ENCODE measurements at regions not wholly inside any gene's neighbourhood (a gene's known extent, or its start where the extent isn't known, plus 50 kb on each side); places are given as distances from the start of the nearest gene placed in this dataset.
A peak's percentile ranks its signal among the peaks of the same experiment; 100 is the strongest.

- no peak overlapping the region for H3K27ac ChIP-seq (ENCODE audit: low read depth in 2 of 2, low read length in 1 of 2)
- H3K36me3 ChIP-seq (replicated peaks in 1 of 2; ENCODE audit: control insufficient read depth in 1 of 2, insufficient read depth in 2 of 2, low read length in 1 of 2) = no peaks in the 10 kb centered on the region
- H3K27me3 ChIP-seq (ENCODE audit: insufficient read depth) = no peaks in the 10 kb centered on the region
- H4K20me1 ChIP-seq (ENCODE audit: insufficient read depth) = no peaks in the 10 kb centered on the region
- DNase-seq = no peak
- H3K9ac ChIP-seq = no peak overlapping the region
- no peaks in the 10 kb centered on the region for H3K79me2 ChIP-seq (ENCODE audit: insufficient read depth)
- TF ChIP-seq FOSL2 (IDR thresholded peaks at IDR 0.05; ENCODE audit: borderline replicate concordance, low read depth) (no peak), JUND (IDR thresholded peaks at IDR 0.05) (peak; percentile 27; the same call in 1 of the 2 replicates), USF1 (IDR thresholded peaks at IDR 0.05; ENCODE audit: borderline replicate concordance, low read depth) (no peak)
- H3F3A ChIP-seq (replicated peaks; ENCODE audit: insufficient read depth) = peaks cover 4% of the 10 kb centered on the region
- ChIA-PET POLR2A (no interaction called here), CTCF (no interaction called here)
- WGBS (ENCODE audit: low lambda C conversion rate) = 75% methylated on average over 2 of the region's 2 CpGs
- no peak overlapping the region for H2AFZ ChIP-seq (ENCODE audit: low read depth)
- no peaks in the 10 kb centered on the region for H3K9me3 ChIP-seq
- H3K4me3 ChIP-seq (ENCODE audit: low read depth in 2 of 2, low read length in 1 of 2) = no peak overlapping the region
- H3K4me2 ChIP-seq = no peak overlapping the region
- no peaks in the 10 kb centered on the region for H3K9me2 ChIP-seq
- peaks cover 0 to 3% of the 10 kb centered on the region in 2 experiments; a peak in 2 of 4 replicates for H3K4me1 ChIP-seq (ENCODE audit: control insufficient read depth in 1 of 2, insufficient read depth in 2 of 2, low read depth in 1 of 2, low read length in 1 of 2)
Observed at GRCh38 chr11:26025676-26026075, 306.3 kb upstream of the ANO3 start.

GRCh38 chr11:26026078-26026477, 305.9 kb upstream of the ANO3 start:
- H3K4me3 ChIP-seq (ENCODE audit: low read depth in 2 of 2, low read length in 1 of 2) = no peak overlapping the region
- no peaks in the 10 kb centered on the region for H3K27me3 ChIP-seq (ENCODE audit: insufficient read depth)
- no peaks in the 10 kb centered on the region for H3K36me3 ChIP-seq (replicated peaks in 1 of 2; ENCODE audit: control insufficient read depth in 1 of 2, insufficient read depth in 2 of 2, low read length in 1 of 2)
- DNase-seq = no peak
- peaks cover 4% of the 10 kb centered on the region for H3F3A ChIP-seq (replicated peaks; ENCODE audit: insufficient read depth)
- ChIA-PET POLR2A (no interaction called here), CTCF (no interaction called here)
- peaks cover 0 to 3% of the 10 kb centered on the region in 2 experiments; a peak in 2 of 4 replicates for H3K4me1 ChIP-seq (ENCODE audit: control insufficient read depth in 1 of 2, insufficient read depth in 2 of 2, low read depth in 1 of 2, low read length in 1 of 2)
- no peak overlapping the region for H3K27ac ChIP-seq (ENCODE audit: low read depth in 2 of 2, low read length in 1 of 2)
- H4K20me1 ChIP-seq (ENCODE audit: insufficient read depth) = no peaks in the 10 kb centered on the region
- H3K4me2 ChIP-seq = no peak overlapping the region
- no peaks in the 10 kb centered on the region for H3K9me3 ChIP-seq
- no peaks in the 10 kb centered on the region for H3K9me2 ChIP-seq
- WGBS (ENCODE audit: low lambda C conversion rate) = 81% methylated on average over 1 of the region's 1 CpG
- H2AFZ ChIP-seq (ENCODE audit: low read depth) = no peak overlapping the region
- no peaks in the 10 kb centered on the region for H3K79me2 ChIP-seq (ENCODE audit: insufficient read depth)
- H3K9ac ChIP-seq = no peak overlapping the region
- TF ChIP-seq NRF1 (IDR thresholded peaks at IDR 0.05; ENCODE audit: low read depth, low read length) = no peak
- no peak for TF ChIP-seq RCOR1 (IDR thresholded peaks at IDR 0.05; ENCODE audit: low read length)

- Histone ChIP-seq H3K9me3 (no peaks in the 10 kb centered on the region), H3K4me1 (ENCODE audit: control insufficient read depth in 1 of 2, insufficient read depth in 2 of 2, low read depth in 1 of 2, low read length in 1 of 2) (peaks cover 0 to 3% of the 10 kb centered on the region in 2 experiments; a peak in 2 of 4 replicates), H3K27me3 (ENCODE audit: insufficient read depth) (no peaks in the 10 kb centered on the region), H3F3A (replicated peaks; ENCODE audit: insufficient read depth) (peaks cover 4% of the 10 kb centered on the region), H3K36me3 (replicated peaks in 1 of 2; ENCODE audit: control insufficient read depth in 1 of 2, insufficient read depth in 2 of 2, low read length in 1 of 2) (no peaks in the 10 kb centered on the region), H3K9ac (no peak overlapping the region), H3K4me2 (no peak overlapping the region), H2AFZ (ENCODE audit: low read depth) (no peak overlapping the region), H3K4me3 (ENCODE audit: low read depth in 2 of 2, low read length in 1 of 2) (no peak overlapping the region), H3K27ac (ENCODE audit: low read depth in 2 of 2, low read length in 1 of 2) (peak overlapping the region in 1 of 2 experiments; percentile 36; a peak in 1 of 4 replicates), H3K79me2 (ENCODE audit: insufficient read depth) (no peaks in the 10 kb centered on the region), H3K9me2 (no peaks in the 10 kb centered on the region), H4K20me1 (ENCODE audit: insufficient read depth) (no peaks in the 10 kb centered on the region)
- ChIA-PET CTCF (no interaction called here), POLR2A (no interaction called here)
- TF ChIP-seq CTCF (IDR thresholded peaks at IDR 0.05) (no peak), MXI1 (IDR thresholded peaks at IDR 0.05; ENCODE audit: low read depth, low read length) (no peak), MEF2A (IDR thresholded peaks at IDR 0.05; ENCODE audit: borderline replicate concordance, low read depth) (no peak), NRF1 (IDR thresholded peaks at IDR 0.05; ENCODE audit: low read depth, low read length) (no peak)
- no peak for DNase-seq
Observed at GRCh38 chr11:26027887-26028286, 304.0 kb upstream of the ANO3 start.

Data from SK-N-SH (cell line).